ENCODE measurements at regions not wholly inside any gene's neighbourhood (a gene's known extent, or its start where the extent isn't known, plus 50 kb on each side); places are given as distances from the start of the nearest gene placed in this dataset.
A peak's percentile ranks its signal among the peaks of the same experiment; 100 is the strongest.

- DNase-seq (ENCODE audit: low spot score): no peak
- no peak for ATAC-seq (ENCODE audit: low FRiP score)
- TF ChIP-seq CTCF (IDR thresholded peaks at IDR 0.05): no peak
Measured at GRCh38 chr1:67888216-67889106, 55.2 kb upstream of the GNG12 start.

- TF ChIP-seq CTCF (IDR thresholded peaks at IDR 0.05): no peak
- ATAC-seq (ENCODE audit: low FRiP score) (no peak), DNase-seq (ENCODE audit: low spot score) (no peak)
Measured at GRCh38 chr1:67887146-67887545, 53.9 kb upstream of the GNG12 start.

- no peak for DNase-seq (ENCODE audit: low spot score)
- TF ChIP-seq CTCF (IDR thresholded peaks at IDR 0.05): no peak
- ATAC-seq (ENCODE audit: low FRiP score): no peak
Measured at GRCh38 chr1:67886076-67886475, 52.8 kb upstream of the GNG12 start.

GRCh38 chr1:67883069-67883468, 49.8 kb upstream of the GNG12 start:
- ATAC-seq (ENCODE audit: low FRiP score): peak; percentile 65
- no peak for DNase-seq (ENCODE audit: low spot score)
- TF ChIP-seq CTCF (IDR thresholded peaks at IDR 0.05): no peak

Measured in omental fat pad (tissue), 3 donors.